B cell (primary cell): ENCODE measurements at regions not wholly inside any gene's neighbourhood (a gene's known extent, or its start where the extent isn't known, plus 50 kb on each side); places are given as distances from the start of the nearest gene placed in this dataset.
A peak's percentile ranks its signal among the peaks of the same experiment; 100 is the strongest.

Experiments
- ATAC-seq: fragments of 200-7000 bp; cut with Tn5 transposase; one replicate; pipeline ENCODE4 v1.10.0; 2021; ENCODE audit warnings: low read depth, mild to moderate bottlenecking, moderate number of reproducible peaks, moderate library complexity
- CTCF ChIA-PET: fragments of 350-600 bp; sonication (Branson Sonifier 250); formaldehyde crosslinking; loops from one replicate; lab custom pipeline; 2021; ENCODE audit warnings: antibody characterized with exemption, inconsistent platforms; lab: Charles Lee
- POLR2A ChIA-PET: fragments of 350-600 bp; sonication (Branson Sonifier 250); formaldehyde crosslinking; loops from one replicate; lab custom pipeline; 2021; ENCODE audit warnings: antibody characterized with exemption; lab: Charles Lee
- DNase-seq: peaks from one replicate; pipeline ENCODE4 v3.0.0; 2013
- H2AFZ ChIP-seq: 2 replicates; pipeline ENCODE4 v1.6.1; 2012; ENCODE audit warnings: mild to moderate bottlenecking, low read depth, low read length; ENCODE audit not compliant: insufficient read depth, poor library complexity, severe bottlenecking
- H3K27ac ChIP-seq, 2 donors: 1 replicate in 1 of 2; 2 replicates in 1 of 2; pipeline ENCODE4 v1.5.1; 2012 to 2013; ENCODE audit warnings: low read length in 2 of 2, mild to moderate bottlenecking in 2 of 2, moderate library complexity in 1 of 2
- H3K27me3 ChIP-seq, 4 experiments: fragments of 200-600 bp in 1 of 4; sonication (generic) in 1 of 4; replicated peaks in 1 of 4; 1 replicate in 2 of 4; 2 replicates in 2 of 4; pipeline versions ENCODE4 v1.6.1 to v1.7.0; 2013 to 2016; ENCODE audit warnings: low read length in 3 of 4, mild to moderate bottlenecking in 2 of 4, mixed read lengths in 1 of 4, moderate library complexity in 1 of 4; ENCODE audit not compliant: insufficient read depth in 4 of 4, control insufficient read depth in 3 of 4; ENCODE audit errors: control extremely low read depth in 1 of 4
- H3K36me3 ChIP-seq, 2 experiments: replicated peaks in 1 of 2; 1 replicate in 1 of 2; 2 replicates in 1 of 2; pipeline versions ENCODE4 v1.6.1 to v1.7.1; 2013; ENCODE audit warnings: low read length in 1 of 2; ENCODE audit not compliant: insufficient read depth in 2 of 2, control insufficient read depth in 1 of 2; ENCODE audit errors: control extremely low read depth in 1 of 2, extremely low read depth in 1 of 2
- H3K4me1 ChIP-seq, 2 donors: fragments of 200-600 bp in 1 of 2; sonication (generic) in 1 of 2; 1 replicate in 1 of 2; 2 replicates in 1 of 2; pipeline versions ENCODE4 v1.5.1 to v1.6.1; 2013 to 2017; ENCODE audit warnings: low read length in 2 of 2; ENCODE audit not compliant: control insufficient read depth in 2 of 2, insufficient read depth in 2 of 2
- H3K4me2 ChIP-seq: replicated peaks from 2 replicates; pipeline ENCODE3; 2012; ENCODE audit warnings: mild to moderate bottlenecking, low read depth, low read length; ENCODE audit not compliant: poor library complexity, severe bottlenecking
- H3K4me3 ChIP-seq, 5 experiments: fragments of 200-600 bp in 1 of 5; sonication (generic) in 1 of 5; 1 replicate in 3 of 5; 2 replicates in 2 of 5; pipeline versions ENCODE4 v1.5.1 to v1.7.0; 2011 to 2016; ENCODE audit warnings: low read length in 4 of 5, mild to moderate bottlenecking in 4 of 5, low read depth in 2 of 5, control low read depth in 1 of 5, moderate library complexity in 1 of 5; ENCODE audit not compliant: insufficient read depth in 1 of 5; ENCODE audit errors: control extremely low read depth in 1 of 5, extremely low read depth in 1 of 5
- H3K79me2 ChIP-seq: fragments of 200-600 bp; sonication (generic); one replicate; pipeline ENCODE4 v1.6.0; 2016; ENCODE audit warnings: low read length; ENCODE audit not compliant: control insufficient read depth, insufficient read depth
- H3K9ac ChIP-seq: fragments of 200-600 bp; sonication (generic); 2 replicates; pipeline ENCODE4 v1.6.1; 2017; ENCODE audit warnings: mild to moderate bottlenecking, low read length, moderate library complexity
- H3K9me3 ChIP-seq, 3 donors: one replicate each; pipeline versions ENCODE4 v1.6.1 to v1.7.1; 2013; ENCODE audit warnings: low read length in 2 of 3; ENCODE audit not compliant: control insufficient read depth in 2 of 3, insufficient read depth in 1 of 3; ENCODE audit errors: control extremely low read depth in 1 of 3
- H4K20me1 ChIP-seq: 2 replicates; pipeline ENCODE4 v1.6.0; 2012; ENCODE audit warnings: mild to moderate bottlenecking, low read length; ENCODE audit not compliant: insufficient read depth, control insufficient read depth, poor library complexity, severe bottlenecking
- H3K27ac Mint-ChIP-seq: one replicate; pipeline ENCODE4 v1.8.0; 2021; ENCODE audit warnings: mixed read lengths
- H3K27me3 Mint-ChIP-seq: one replicate; pipeline ENCODE4 v1.8.0; 2021; ENCODE audit warnings: mixed read lengths
- H3K4me1 Mint-ChIP-seq: one replicate; pipeline ENCODE4 v1.8.0; 2021; ENCODE audit warnings: mixed read lengths
- H3K4me3 Mint-ChIP-seq: one replicate; pipeline ENCODE4 v1.8.0; 2021; ENCODE audit warnings: mixed read lengths
- H3K9me3 Mint-ChIP-seq: one replicate; pipeline ENCODE4 v1.8.0; 2022; ENCODE audit warnings: mixed read lengths; ENCODE audit not compliant: insufficient read depth
- CTCF ChIP-seq: fragments of 200-600 bp; IDR thresholded peaks from one replicate; pipeline ENCODE4 v1.8.0; 2022; ENCODE audit warnings: antibody characterized with exemption, mild to moderate bottlenecking
- EZH2 ChIP-seq: IDR thresholded peaks from 2 replicates; pipeline ENCODE4 v1.6.1; 2012; ENCODE audit warnings: borderline replicate concordance, low read depth, mild to moderate bottlenecking, moderate library complexity, low read length; ENCODE audit not compliant: insufficient read depth, poor library complexity, severe bottlenecking
- whole genome bisulfite sequencing: methylation state at CpG from one replicate; pipeline ENCODE4 v1.1.5; 2013; ENCODE audit warnings: missing lambda C conversion rate; ENCODE audit not compliant: insufficient coverage; 5-methylcytosine and 5-hydroxymethylcytosine counted together
- intact Hi-C: fragments of 100-400 bp; cut with micrococcal nuclease; formaldehyde crosslinking; loops from one replicate; pipeline ENCODE4 v1.10.0; 2022

GRCh38 chr6:113767985-113768384, 89.2 kb upstream of the MARCKS start:
- Histone ChIP-seq H3K27me3 (no peaks in the 10 kb centered on the region), H3K36me3 (no peaks in the 10 kb centered on the region), H3K4me2 (no peak overlapping the region), H3K9ac (no peak overlapping the region), H3K4me1 (no peaks in the 10 kb centered on the region), H3K4me3 (no peak overlapping the region), H3K79me2 (no peaks in the 10 kb centered on the region), H2AFZ (no peak overlapping the region), H3K9me3 (no peaks in the 10 kb centered on the region), H3K27ac (no peak overlapping the region), H4K20me1 (no peaks in the 10 kb centered on the region)
- H3K27me3 Mint-ChIP-seq: no peaks in the 10 kb centered on the region
- ChIA-PET POLR2A (no interaction called here), CTCF (interaction anchor here (0.6 to 1.1 kb wide), 4 partner anchors 87 to 463 kb away, joined by 3 to 5 read pairs (median 4); no protein-coding TSS in a partner anchor)
- 86% methylated on average over 1 of the region's 3 CpGs for WGBS
- DNase-seq (peak; percentile 36), ATAC-seq (no peak)
- H3K27ac Mint-ChIP-seq: no peak overlapping the region
- intact Hi-C loops: no loop called here
- peaks cover 6% of the 10 kb centered on the region for H3K4me1 Mint-ChIP-seq
- no peak overlapping the region for H3K4me3 Mint-ChIP-seq
- H3K9me3 Mint-ChIP-seq: no peaks in the 10 kb centered on the region
- no peak for TF ChIP-seq CTCF
- TF ChIP-seq EZH2: no peak

- POLR2A ChIA-PET: no interaction called here
- intact Hi-C loops: no loop called here
These were observed 84.2 kb upstream of the MARCKS start for GRCh38 chr6:113772961-113773360.

More at GRCh38 chr6:113772961-113773360, 84.2 kb upstream of the MARCKS start:
- ATAC-seq (no peak), DNase-seq (no peak)
- no peaks in the 10 kb centered on the region for H3K36me3 ChIP-seq
- no peaks in the 10 kb centered on the region for H3K27me3 ChIP-seq
- Mint-ChIP-seq H3K27me3 (no peaks in the 10 kb centered on the region), H3K27ac (no peak overlapping the region), H3K9me3 (no peaks in the 10 kb centered on the region), H3K4me3 (no peak overlapping the region), H3K4me1 (peaks cover 6% of the 10 kb centered on the region)
- no CpG with 5 or more reads among the region's 1 CpG for WGBS
- H3K4me3 ChIP-seq: no peak overlapping the region
- no peak overlapping the region for H3K4me2 ChIP-seq
- CTCF ChIA-PET: interaction anchor here (0.9 kb wide), 1 partner anchor 10 kb away, joined by 3 read pairs; no protein-coding TSS in a partner anchor
- H4K20me1 ChIP-seq: no peaks in the 10 kb centered on the region
- H3K4me1 ChIP-seq: no peaks in the 10 kb centered on the region
- no peaks in the 10 kb centered on the region for H3K9me3 ChIP-seq
- H3K9ac ChIP-seq: no peak overlapping the region
- TF ChIP-seq CTCF (no peak), EZH2 (no peak)
- no peaks in the 10 kb centered on the region for H3K79me2 ChIP-seq
- H2AFZ ChIP-seq: no peak overlapping the region
- no peak overlapping the region for H3K27ac ChIP-seq
